ENCODE measurements at regions not wholly inside any gene's neighbourhood (a gene's known extent, or its start where the extent isn't known, plus 50 kb on each side); places are given as distances from the start of the nearest gene placed in this dataset.

GRCh38 chr10:44477046-44477425, 92.1 kb upstream of the CXCL12 start:
- DNase-seq, result no peak

GRCh38 chr10:44478040-44478439, 93.1 kb upstream of the CXCL12 start:
- no peak for DNase-seq

DNA sequence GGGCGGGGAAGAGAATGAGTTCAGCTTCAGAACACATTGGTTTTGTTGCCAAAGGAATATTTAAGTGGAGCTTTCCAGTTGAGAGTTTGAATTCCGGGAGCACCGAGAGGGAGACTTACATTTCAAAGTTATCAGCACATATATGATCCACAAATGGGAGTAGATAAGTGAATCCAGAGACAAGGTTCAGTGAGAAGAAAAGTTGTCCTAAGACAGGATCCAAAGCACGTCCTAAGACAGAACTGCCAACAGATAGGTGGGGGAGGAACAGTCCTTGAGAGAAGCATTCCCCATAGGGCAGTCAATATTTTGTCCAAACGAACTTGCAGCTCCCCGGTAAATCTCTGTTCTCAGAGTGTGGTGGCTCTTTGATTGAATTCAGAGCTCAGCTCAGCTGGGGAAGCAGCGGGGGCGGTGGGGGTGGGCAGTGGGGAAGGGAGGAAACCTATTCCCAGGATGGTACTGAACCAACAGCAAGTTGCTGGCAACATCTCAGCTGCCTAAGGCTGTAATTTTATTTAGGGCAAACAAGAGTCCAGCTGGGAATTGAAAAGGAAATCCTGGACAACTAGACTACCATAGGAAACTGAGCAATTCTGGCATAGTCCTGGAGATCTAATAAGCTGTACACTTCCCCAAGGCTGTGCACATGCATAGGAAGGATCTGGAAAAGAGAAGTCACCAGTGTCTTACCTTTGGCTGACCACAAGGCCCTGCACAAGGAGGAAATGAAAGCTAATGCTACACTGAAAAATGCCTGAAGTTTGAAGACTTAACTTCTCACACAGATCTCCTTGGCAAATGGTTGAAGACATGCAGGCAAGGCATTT, 94.2 kb upstream of the CXCL12 start:
- DNase-seq, result peak; percentile 90

GRCh38 chr10:44492678-44493077, 107.8 kb upstream of the CXCL12 start:
- DNase-seq, result no peak

DNA sequence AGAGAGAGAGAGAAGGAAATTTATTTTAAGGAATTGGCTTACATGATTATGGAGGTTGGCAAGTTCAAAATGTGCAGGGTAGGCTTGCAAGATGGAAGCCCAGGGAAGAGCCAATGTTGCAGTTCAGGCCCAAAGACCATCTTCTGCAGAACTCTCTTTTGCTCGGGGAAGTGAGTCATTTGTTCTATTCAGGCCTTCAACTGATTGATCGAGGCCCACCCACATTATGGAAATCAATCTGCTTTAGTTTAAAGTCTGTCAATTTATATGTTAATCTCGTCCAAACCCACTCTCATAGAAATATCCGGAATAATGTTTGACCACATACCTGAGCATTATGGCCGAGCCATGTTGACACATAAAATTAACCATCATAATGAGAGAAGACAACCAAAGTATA, 113.3 kb upstream of the CXCL12 start:
- DNase-seq, result no peak

- DNase-seq, result no peak
Measured at GRCh38 chr10:44500451-44500850, 115.6 kb upstream of the CXCL12 start.

DNA sequence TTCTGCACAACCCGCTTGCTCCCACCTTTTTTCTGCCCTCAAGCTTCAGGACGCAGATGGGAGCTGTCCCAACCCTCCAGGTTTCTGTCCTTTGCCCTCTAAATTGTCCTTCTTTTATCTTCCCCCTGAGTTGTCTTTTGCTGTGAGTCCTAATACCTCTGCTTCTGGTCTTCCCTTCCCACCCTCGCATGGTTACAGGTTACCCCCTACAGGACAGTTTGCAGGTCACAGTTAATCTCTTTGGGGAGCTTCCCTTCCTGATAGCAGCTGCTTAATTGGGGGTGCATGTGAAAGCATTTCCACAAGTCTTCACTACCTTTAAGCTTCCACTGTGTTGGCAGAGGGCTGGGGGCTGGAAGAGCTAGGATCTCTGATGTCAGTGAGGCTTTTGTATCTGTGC, 121.5 kb upstream of the CXCL12 start:
- DNase-seq, result no peak

DNA sequence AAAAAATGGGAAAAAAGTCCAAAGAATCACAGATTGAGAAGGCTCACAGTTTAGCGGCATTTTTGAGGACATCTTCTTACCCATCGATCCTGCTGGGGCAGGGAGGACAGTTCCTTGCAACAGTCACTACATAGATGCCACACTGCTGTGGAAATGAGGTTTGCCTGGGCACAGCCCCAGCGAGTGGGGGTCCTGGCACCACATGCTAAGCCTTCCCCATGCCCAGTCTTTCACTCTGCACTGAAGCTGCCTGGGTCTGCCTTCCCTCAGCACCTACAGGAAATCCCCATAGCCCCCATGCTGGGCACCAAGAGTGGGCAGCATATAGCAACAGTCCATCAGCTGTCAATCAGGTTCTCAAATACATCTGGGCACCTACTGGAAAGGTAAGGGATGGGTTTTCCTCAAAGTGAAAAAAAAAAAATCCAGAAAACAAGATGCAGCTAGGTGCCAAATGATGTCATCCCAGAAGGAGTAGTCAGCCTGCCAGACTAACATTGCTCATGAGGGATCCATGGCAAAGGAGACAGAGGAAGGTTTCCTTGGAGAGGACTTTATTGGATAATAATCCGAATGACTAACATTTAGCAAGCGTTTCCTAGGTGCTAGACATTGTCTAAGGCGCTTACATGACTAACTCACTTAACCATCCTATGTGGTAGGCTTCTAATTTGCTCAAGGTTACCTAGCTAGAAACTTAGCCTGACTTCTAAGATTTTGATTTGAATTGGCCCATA, 125.7 kb upstream of the CXCL12 start:
- DNase-seq, result no peak

DNA sequence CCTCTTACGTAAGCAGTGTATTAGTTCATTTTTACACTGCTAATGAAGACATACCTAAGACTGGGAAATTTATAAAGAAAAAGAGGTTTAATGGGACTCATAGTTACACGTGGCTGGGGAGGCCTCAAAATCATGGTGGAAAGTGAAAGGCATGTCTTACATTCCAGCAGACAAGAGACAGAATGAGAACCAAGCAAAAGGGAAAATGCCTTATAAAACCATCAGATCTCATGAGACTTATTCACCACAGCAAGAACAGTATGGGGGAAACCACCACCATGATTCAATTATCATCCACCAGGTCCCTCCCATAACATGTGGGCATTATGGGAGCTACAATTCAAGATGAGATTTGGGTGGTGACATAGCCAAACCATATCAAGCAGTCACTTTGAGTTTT, 126.3 kb upstream of the CXCL12 start:
- no peak for DNase-seq

DNA sequence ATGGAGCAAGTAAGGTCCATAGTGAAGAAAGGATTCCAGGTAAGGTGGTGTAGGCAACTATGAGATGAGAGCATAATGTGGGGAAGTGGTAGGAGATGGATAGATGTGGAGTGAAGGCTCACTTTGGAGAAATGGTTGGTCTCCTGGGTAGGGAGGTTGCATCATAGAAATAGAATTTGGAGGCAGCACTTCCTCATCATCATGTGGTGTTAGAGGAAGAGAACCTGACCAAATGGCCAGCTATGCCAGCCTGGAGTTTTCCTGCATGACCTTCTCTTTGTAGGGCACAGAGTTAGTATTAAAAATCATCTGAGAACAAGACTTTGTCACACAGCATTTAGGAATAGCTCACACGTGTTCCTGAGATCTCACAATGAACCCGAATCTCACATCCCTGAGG, 126.7 kb upstream of the CXCL12 start:
- peak; percentile 22 for DNase-seq

- DNase-seq, result no peak
Measured at GRCh38 chr10:44512431-44513022, 127.6 kb upstream of the CXCL12 start.

DNA sequence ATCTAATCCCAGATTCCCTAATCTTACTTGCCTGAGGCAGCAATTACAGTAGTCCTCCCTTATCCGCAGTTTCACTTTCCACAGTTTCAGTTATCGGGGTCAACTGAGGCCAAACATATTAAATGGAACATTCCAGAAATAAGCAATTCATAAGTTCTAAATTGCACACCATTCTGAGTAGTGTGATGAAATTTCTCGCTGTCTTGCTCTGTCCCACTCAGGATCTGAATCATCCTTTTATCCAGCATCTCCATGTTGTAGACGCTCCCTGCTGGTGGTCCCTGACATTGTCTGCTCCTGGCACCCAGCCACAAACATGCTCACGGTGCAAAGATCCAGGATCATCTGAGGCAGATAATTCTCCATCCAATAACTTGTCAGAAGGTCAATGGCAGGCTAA, 128.7 kb upstream of the CXCL12 start:
- DNase-seq, result no peak

DNA sequence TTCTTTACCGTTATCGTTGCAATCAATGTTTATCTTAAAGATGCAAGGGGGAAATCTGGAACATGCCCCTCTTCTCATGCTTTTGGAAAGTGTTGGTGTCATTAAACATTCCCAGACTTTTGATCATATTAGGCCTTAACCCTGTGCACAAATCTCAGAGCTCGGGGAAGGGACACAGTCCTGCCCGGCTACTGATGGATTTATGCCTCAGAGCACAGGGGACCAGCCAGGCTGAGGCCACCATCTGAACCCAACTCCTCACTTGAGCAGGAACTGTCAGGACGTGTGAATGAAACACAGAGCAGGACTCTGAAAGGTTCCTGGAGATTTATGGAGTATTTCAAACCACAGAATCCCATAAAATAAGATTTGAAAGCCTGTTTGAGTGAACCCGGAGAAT, 132.0 kb upstream of the CXCL12 start:
- no peak for DNase-seq

- DNase-seq, result no peak
Measured at GRCh38 chr10:44517635-44518034, 132.7 kb upstream of the CXCL12 start.

- DNase-seq, result no peak
Measured at GRCh38 chr10:44519361-44519760, 134.5 kb upstream of the CXCL12 start.

GRCh38 chr10:44520651-44521050, 135.8 kb upstream of the CXCL12 start:
- DNase-seq, result no peak

- no peak for DNase-seq
Measured at GRCh38 chr10:44539178-44539577, 154.3 kb upstream of the CXCL12 start.

DNA sequence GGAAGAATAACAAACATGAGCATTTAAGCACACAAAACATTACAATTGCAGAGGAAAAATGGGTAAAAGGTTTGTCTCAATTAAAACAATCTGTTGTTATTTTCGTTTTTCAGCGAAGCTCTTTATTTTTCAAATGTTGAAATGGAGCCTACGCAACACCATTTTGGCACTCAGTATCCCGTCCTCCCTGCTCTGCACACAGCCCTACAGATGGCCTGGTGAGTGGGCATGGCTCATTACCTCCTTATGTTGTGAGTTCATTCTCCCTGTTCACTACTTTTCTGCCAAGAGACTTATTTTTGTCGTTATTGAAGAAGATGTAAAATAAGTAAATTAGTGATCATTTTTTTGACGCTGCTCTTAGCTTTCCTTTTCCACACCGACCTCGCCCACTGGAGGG, 167.8 kb upstream of the CXCL12 start:
- DNase-seq, result no peak

DNA sequence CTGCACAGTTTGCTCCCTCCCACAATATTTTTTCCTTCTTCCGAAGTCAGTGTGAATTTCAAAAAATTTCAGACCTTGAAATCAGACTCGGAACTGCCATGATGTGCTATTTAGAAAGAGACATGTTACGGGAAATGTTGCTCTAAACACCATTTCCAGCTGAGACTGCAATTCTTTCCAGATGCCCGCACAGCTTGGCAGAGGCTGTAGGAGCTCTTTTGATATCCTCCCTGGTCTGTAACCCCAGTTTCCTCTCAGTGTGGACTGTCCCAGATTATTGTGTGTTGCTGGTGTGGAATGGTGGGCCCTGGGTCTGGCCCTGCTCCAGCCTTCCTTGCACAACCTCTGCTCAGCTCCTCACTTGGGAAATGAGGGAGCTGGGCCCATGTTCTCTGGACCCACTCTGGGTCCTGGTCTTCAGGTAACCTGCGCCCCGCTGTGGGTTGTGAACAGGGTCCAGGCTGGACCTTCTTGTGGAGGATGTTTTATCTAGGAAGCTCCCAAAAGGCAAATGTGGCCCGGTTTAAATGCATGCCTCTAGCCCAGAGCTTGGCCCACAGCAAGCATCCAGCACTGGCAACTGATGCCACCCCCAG, 172.8 kb upstream of the CXCL12 start:
- no peak for DNase-seq

GRCh38 chr10:44558521-44558920, 173.6 kb upstream of the CXCL12 start:
- DNase-seq, result no peak

DNA sequence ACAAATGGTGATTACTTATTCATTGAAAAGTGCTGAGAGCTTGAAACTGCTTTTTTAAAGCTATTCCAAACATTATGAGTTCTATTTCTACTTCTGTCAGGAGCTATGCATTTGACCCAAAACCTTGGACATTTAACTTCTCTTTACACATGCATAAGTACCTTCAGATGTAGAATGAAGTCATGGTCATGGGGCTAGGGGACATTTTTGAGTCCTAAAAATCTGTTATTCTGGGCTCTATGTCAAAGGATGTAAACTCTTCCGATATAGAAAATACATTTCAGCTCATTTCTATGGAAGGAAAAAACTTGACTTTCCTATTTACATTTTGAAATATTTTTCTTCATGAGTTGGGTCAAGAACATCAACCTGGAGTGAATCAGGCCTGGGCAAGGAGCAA, 179.5 kb upstream of the CXCL12 start:
- DNase-seq, result no peak

DNA sequence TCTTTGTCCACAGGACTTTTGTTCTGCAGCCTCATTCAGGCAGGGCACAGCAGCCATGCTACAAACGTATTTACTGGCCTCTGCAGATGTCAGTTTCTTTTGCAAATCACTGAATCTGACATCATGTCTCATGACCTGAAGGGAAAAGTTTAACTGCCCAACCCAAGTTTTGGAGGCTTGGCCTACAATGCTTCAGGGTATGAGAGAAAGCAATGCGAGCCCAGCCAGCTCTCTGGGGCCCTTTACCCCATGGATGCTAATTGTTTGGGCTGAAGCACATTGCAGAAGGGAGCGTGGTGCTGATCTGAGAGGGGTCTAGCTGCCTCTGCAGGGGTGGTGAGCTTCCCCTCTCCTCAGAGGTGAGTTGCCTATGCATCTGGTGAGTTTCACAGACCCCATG, 179.9 kb upstream of the CXCL12 start:
- no peak for DNase-seq

DNA sequence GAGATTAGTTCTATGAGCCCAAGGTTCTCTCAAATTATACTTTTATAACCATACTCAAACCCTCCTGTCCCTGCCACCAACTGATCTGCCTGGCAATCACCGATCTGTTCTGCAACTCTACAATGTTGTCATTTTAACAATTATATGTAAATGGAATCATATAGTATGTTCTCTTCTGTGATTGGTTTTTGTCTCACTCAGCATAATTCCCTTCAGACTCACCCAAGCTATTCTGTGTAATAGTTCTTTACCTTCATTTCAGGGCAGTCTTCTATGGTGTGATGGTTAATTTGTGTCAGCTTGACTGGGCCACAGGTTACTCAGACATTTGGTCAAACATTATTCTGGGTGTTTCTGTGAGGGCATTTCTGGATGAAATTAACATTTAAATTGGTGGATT, 181.9 kb upstream of the CXCL12 start:
- DNase-seq, result no peak

- DNase-seq, result no peak
Measured at GRCh38 chr10:44567471-44567870, 182.6 kb upstream of the CXCL12 start.

All from MV-4-11 (cell line).